ENCODE measurements at regions not wholly inside any gene's neighbourhood (a gene's known extent, or its start where the extent isn't known, plus 50 kb on each side); places are given as distances from the start of the nearest gene placed in this dataset.
"Not testable (repeated sequence)": the region's sequence is repeated elsewhere in the genome, so short reads cannot be mapped to it uniquely, and the experiment has no call there.

- H3K36me3 ChIP-seq (ENCODE audit: control insufficient read depth, insufficient read depth, low read length) = no peaks in the 10 kb centered on the region
- no peak for TF ChIP-seq CTCF (IDR thresholded peaks at IDR 0.05; ENCODE audit: insufficient read depth, low read length, severe bottlenecking)
- no peak overlapping the region for H3K4me3 ChIP-seq (ENCODE audit: low read depth, low read length)
- DNase-seq (ENCODE audit: low read depth) (no peak), FAIRE-seq (no peak)
- H3K27me3 ChIP-seq (ENCODE audit: control insufficient read depth, insufficient read depth, low read length) = no peaks in the 10 kb centered on the region
These were observed 192.0 kb downstream of the CXXC4 start for GRCh38 chr4:104302731-104303130.

GRCh38 chr4:104294811-104295210, 199.9 kb downstream of the CXXC4 start:
- H3K4me3 ChIP-seq (ENCODE audit: low read depth, low read length) = no peak overlapping the region
- H3K27me3 ChIP-seq (ENCODE audit: control insufficient read depth, insufficient read depth, low read length) = no peaks in the 10 kb centered on the region
- peak; percentile 22 for DNase-seq (ENCODE audit: low read depth)
- FAIRE-seq = no peak
- no peaks in the 10 kb centered on the region for H3K36me3 ChIP-seq (ENCODE audit: control insufficient read depth, insufficient read depth, low read length)
- no peak for TF ChIP-seq CTCF (IDR thresholded peaks at IDR 0.05; ENCODE audit: insufficient read depth, low read length, severe bottlenecking)

- H3K4me3 ChIP-seq (ENCODE audit: low read depth, low read length) = no peak overlapping the region
- no peaks in the 10 kb centered on the region for H3K27me3 ChIP-seq (ENCODE audit: control insufficient read depth, insufficient read depth, low read length)
- H3K36me3 ChIP-seq (ENCODE audit: control insufficient read depth, insufficient read depth, low read length) = no peaks in the 10 kb centered on the region
- FAIRE-seq (no peak), DNase-seq (ENCODE audit: low read depth) (no peak)
- no peak for TF ChIP-seq CTCF (IDR thresholded peaks at IDR 0.05; ENCODE audit: insufficient read depth, low read length, severe bottlenecking)
These were observed 207.8 kb downstream of the CXXC4 start for GRCh38 chr4:104286867-104287266.

GRCh38 chr4:104283303-104283702, 211.4 kb downstream of the CXXC4 start:
- DNase-seq (ENCODE audit: low read depth) = no peak
- Histone ChIP-seq H3K27me3 (ENCODE audit: control insufficient read depth, insufficient read depth, low read length) (no peaks in the 10 kb centered on the region), H3K4me3 (ENCODE audit: low read depth, low read length) (no peak overlapping the region), H3K36me3 (ENCODE audit: control insufficient read depth, insufficient read depth, low read length) (no peaks in the 10 kb centered on the region)
- no peak for TF ChIP-seq CTCF (IDR thresholded peaks at IDR 0.05; ENCODE audit: insufficient read depth, low read length, severe bottlenecking)
- FAIRE-seq = no peak

GRCh38 chr4:104279744-104280143, 214.9 kb downstream of the CXXC4 start:
- Histone ChIP-seq H3K4me3 (ENCODE audit: low read depth, low read length) (no peak overlapping the region), H3K36me3 (ENCODE audit: control insufficient read depth, insufficient read depth, low read length) (no peaks in the 10 kb centered on the region), H3K27me3 (ENCODE audit: control insufficient read depth, insufficient read depth, low read length) (no peaks in the 10 kb centered on the region)
- FAIRE-seq (no peak), DNase-seq (ENCODE audit: low read depth) (no peak)
- TF ChIP-seq CTCF (IDR thresholded peaks at IDR 0.05; ENCODE audit: insufficient read depth, low read length, severe bottlenecking) = no peak

- FAIRE-seq = no peak
These were observed 221.7 kb downstream of the CXXC4 start for GRCh38 chr4:104272966-104273365.

GRCh38 chr4:104269603-104270002, 225.1 kb downstream of the CXXC4 start:
- not testable (repeated sequence) for H3K4me3 ChIP-seq (ENCODE audit: low read depth, low read length); H3K27me3 ChIP-seq (ENCODE audit: control insufficient read depth, insufficient read depth, low read length); FAIRE-seq; DNase-seq (ENCODE audit: low read depth); H3K36me3 ChIP-seq (ENCODE audit: control insufficient read depth, insufficient read depth, low read length)

More at GRCh38 chr4:104272966-104273365, 221.7 kb downstream of the CXXC4 start:
- DNase-seq (ENCODE audit: low read depth) = no peak
- no peaks in the 10 kb centered on the region for H3K27me3 ChIP-seq (ENCODE audit: control insufficient read depth, insufficient read depth, low read length)
- H3K4me3 ChIP-seq (ENCODE audit: low read depth, low read length) = no peak overlapping the region
- H3K36me3 ChIP-seq (ENCODE audit: control insufficient read depth, insufficient read depth, low read length) = no peaks in the 10 kb centered on the region
- no peak for TF ChIP-seq CTCF (IDR thresholded peaks at IDR 0.05; ENCODE audit: insufficient read depth, low read length, severe bottlenecking)

Measured in bronchial epithelial cell (primary cell).